GM12878 (cell line): ENCODE measurements at regions not wholly inside any gene's neighbourhood (a gene's known extent, or its start where the extent isn't known, plus 50 kb on each side); places are given as distances from the start of the nearest gene placed in this dataset.

Source experiments
- CTCF ChIP-seq, 3 experiments: IDR thresholded peaks in 2 of 3; conservative IDR thresholded peaks in 1 of 3; 2 replicates each; pipeline ENCODE4 v1.5.1; 2011; ENCODE audit warnings: low read depth in 3 of 3, low read length in 3 of 3, mild to moderate bottlenecking in 3 of 3, control low read depth in 2 of 3, moderate library complexity in 2 of 3, inconsistent platforms in 1 of 3, mixed read lengths in 1 of 3; ENCODE audit not compliant: control insufficient read depth in 2 of 3, insufficient read depth in 1 of 3; ENCODE audit errors: extremely low read depth in 1 of 3
- EZH2 ChIP-seq: IDR thresholded peaks from 2 replicates; pipeline ENCODE4 v1.6.1; 2012; ENCODE audit warnings: low read depth, mild to moderate bottlenecking, control low read depth, inconsistent platforms, low read length, borderline replicate concordance; ENCODE audit not compliant: control insufficient read depth
- FOXM1 ChIP-seq: IDR thresholded peaks from 2 replicates; pipeline ENCODE4 v1.6.1; 2012; ENCODE audit warnings: low read depth, mild to moderate bottlenecking, inconsistent platforms, low read length, moderate library complexity
- GATAD2B ChIP-seq: fragments of 450-650 bp; conservative IDR thresholded peaks from 2 replicates; pipeline ENCODE4 v1.6.1; 2017; ENCODE audit warnings: low read depth, mild to moderate bottlenecking, moderate library complexity
- MXI1 ChIP-seq: fragments of 150-350 bp; IDR thresholded peaks from 2 replicates; pipeline ENCODE4 v1.6.1; 2011; ENCODE audit warnings: low read depth, mild to moderate bottlenecking, inconsistent platforms, low read length, improper control_type of control experiment
- POLR2A ChIP-seq: IDR thresholded peaks from 2 replicates; pipeline ENCODE4 v1.6.1; 2011; ENCODE audit warnings: low read depth, mild to moderate bottlenecking, low read length
- POLR2AphosphoS5 ChIP-seq: IDR thresholded peaks from 2 replicates; pipeline ENCODE4 v1.6.1; 2011; ENCODE audit warnings: mild to moderate bottlenecking, low read length, inconsistent platforms
- PRDM15 ChIP-seq: fragments of 450-650 bp; formaldehyde crosslinking; IDR thresholded peaks from 2 replicates; pipeline ENCODE4 v1.4.0; 2020; ENCODE audit warnings: mild to moderate bottlenecking, moderate library complexity
- RBBP5 ChIP-seq: fragments of 200-600 bp; sonication (generic); conservative IDR thresholded peaks from 2 replicates; pipeline ENCODE4 v1.6.1; 2016
- SP1 ChIP-seq: IDR thresholded peaks from one replicate; pipeline ENCODE4 v1.6.1; 2011; ENCODE audit warnings: low read depth, low read length
- ZNF24 ChIP-seq: fragments of 450-650 bp; IDR thresholded peaks from 2 replicates; pipeline ENCODE4 v1.6.1; 2017; ENCODE audit warnings: antibody characterized with exemption, mild to moderate bottlenecking

GRCh38 chr3:11899826-11900225 lies 53.1 kb upstream of the TAMM41 start:
- TF ChIP-seq CTCF (IDR thresholded peaks at IDR 0.05 in 2 of 3, conservative IDR thresholded peaks at IDR 0.05 in 1 of 3; ENCODE audit: control insufficient read depth in 2 of 3, extremely low read depth in 1 of 3, insufficient read depth in 1 of 3, low read depth in 3 of 3, low read length in 3 of 3) (no peak), ZNF24 (no peak), MXI1 (no peak), POLR2AphosphoS5 (no peak), PRDM15 (CRISPR knock-in tag) (no peak), SP1 (no peak), RBBP5 (no peak), EZH2 (no peak), GATAD2B (no peak), POLR2A (no peak), FOXM1 (no peak)
